ENCODE measurements at regions not wholly inside any gene's neighbourhood (a gene's known extent, or its start where the extent isn't known, plus 50 kb on each side); places are given as distances from the start of the nearest gene placed in this dataset.

DNA sequence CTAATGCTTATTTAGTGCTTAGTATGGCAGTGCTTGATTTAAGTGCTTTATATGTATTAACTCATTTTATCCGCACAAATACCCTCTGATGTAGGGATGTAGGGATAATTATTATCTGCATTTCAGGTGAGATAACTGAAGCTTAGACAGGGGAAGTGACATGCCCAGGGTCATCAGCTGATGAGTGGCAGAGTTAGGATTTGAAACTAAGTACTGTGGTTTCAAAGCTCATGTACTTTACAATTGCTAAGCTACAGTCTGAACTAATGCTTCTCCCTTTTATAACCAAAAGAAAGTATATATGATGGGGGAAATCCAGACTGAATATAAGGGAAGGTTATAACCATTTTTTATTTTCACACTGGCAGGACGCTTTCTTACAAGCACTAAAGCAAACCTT is 229.6 kb upstream of the NAV3 start:
- Histone ChIP-seq H3K4me3 (ENCODE audit: low read depth, low read length) (no peak overlapping the region), H3K36me3 (ENCODE audit: control insufficient read depth, insufficient read depth, low read length) (no peaks in the 10 kb centered on the region), H3K27me3 (ENCODE audit: control insufficient read depth, insufficient read depth, low read length) (no peaks in the 10 kb centered on the region)
- CTCF ChIA-PET, result no interaction called here
- TF ChIP-seq CTCF (IDR thresholded peaks at IDR 0.05; ENCODE audit: insufficient read depth, low read depth, low read length), result no peak
- POLR2A ChIA-PET, result no interaction called here
- DNase-seq (ENCODE audit: low read depth), result no peak

DNA sequence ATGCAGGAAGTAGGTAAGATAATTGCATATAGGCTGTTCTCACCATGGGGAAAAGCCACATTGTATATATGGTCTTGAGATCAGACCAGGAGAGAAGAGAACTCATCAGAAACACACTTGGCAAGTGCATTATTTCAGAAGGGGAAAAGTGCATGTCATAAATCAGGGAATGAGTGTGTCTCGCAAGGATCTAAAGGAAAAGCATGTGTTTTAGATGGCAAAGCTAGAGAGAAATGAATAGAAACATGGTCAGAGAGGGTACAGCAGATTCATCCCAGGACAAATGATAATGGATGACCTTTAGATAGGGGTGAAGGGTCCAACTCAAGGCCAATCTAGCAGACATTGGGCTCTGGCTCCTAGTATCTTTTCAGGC is 230.2 kb upstream of the NAV3 start:
- Histone ChIP-seq H3K4me3 (ENCODE audit: low read depth, low read length) (no peak overlapping the region), H3K36me3 (ENCODE audit: control insufficient read depth, insufficient read depth, low read length) (no peaks in the 10 kb centered on the region), H3K27me3 (ENCODE audit: control insufficient read depth, insufficient read depth, low read length) (no peaks in the 10 kb centered on the region)
- DNase-seq (ENCODE audit: low read depth), result no peak
- CTCF ChIA-PET, result interaction anchor here (0.8 kb wide), 2 partner anchors 9 to 18 kb away, joined by 3 read pairs; no protein-coding TSS in a partner anchor
- POLR2A ChIA-PET, result interaction anchor here (0.6 kb wide), 1 partner anchor 29 kb away, joined by 4 read pairs; no protein-coding TSS in a partner anchor
- TF ChIP-seq CTCF (IDR thresholded peaks at IDR 0.05; ENCODE audit: insufficient read depth, low read depth, low read length), result no peak

DNA sequence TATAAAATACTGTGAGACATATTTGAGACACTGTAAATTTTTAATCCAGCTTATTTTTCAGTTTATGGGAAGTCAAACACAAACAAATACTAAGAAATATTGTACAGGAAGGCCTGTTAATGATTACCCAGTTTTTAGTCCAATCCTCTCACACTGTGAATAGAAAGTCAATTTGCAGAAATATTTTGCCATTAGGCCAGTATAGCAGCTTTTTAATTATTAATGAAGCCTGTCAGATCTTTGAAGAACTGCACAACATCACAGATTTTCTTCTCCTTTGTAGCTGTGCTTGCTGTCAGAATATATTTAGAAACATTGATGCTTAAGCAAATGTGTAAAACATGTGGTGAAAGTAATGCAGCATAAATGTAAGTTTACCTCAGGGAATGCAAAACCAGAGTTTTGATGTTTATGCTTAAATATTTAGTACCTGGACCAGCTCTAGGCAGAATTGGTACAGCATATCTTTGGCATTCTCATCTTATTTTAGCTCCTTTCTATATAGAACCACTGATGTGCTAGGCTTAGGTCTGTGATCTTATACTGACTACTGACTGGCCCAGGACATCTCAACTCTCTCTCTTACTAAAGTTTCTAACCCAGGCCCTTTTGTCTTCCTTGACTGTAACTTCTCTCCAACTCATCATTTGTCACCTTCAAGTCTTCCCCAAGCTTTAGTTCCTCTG is 230.8 kb upstream of the NAV3 start:
- ChIA-PET CTCF (interaction anchor here (0.8 kb wide), 2 partner anchors 10 to 19 kb away, joined by 3 read pairs; no protein-coding TSS in a partner anchor), POLR2A (interaction anchor here (0.6 kb wide), 1 partner anchor 30 kb away, joined by 4 read pairs; no protein-coding TSS in a partner anchor)
- H3K4me3 ChIP-seq (ENCODE audit: low read depth, low read length), result no peak overlapping the region
- no peaks in the 10 kb centered on the region for H3K27me3 ChIP-seq (ENCODE audit: control insufficient read depth, insufficient read depth, low read length)
- DNase-seq (ENCODE audit: low read depth), result no peak
- H3K36me3 ChIP-seq (ENCODE audit: control insufficient read depth, insufficient read depth, low read length), result no peaks in the 10 kb centered on the region
- TF ChIP-seq CTCF (IDR thresholded peaks at IDR 0.05; ENCODE audit: insufficient read depth, low read depth, low read length), result no peak

- H3K27me3 ChIP-seq (ENCODE audit: control insufficient read depth, insufficient read depth, low read length), result no peaks in the 10 kb centered on the region
- no peak overlapping the region for H3K4me3 ChIP-seq (ENCODE audit: low read depth, low read length)
- no peaks in the 10 kb centered on the region for H3K36me3 ChIP-seq (ENCODE audit: control insufficient read depth, insufficient read depth, low read length)
- POLR2A ChIA-PET, result no interaction called here
- CTCF ChIA-PET, result no interaction called here
- no peak for DNase-seq (ENCODE audit: low read depth)
- TF ChIP-seq CTCF (IDR thresholded peaks at IDR 0.05; ENCODE audit: insufficient read depth, low read depth, low read length), result no peak
Measured at GRCh38 chr12:77594366-77594765, 236.3 kb upstream of the NAV3 start.

DNA sequence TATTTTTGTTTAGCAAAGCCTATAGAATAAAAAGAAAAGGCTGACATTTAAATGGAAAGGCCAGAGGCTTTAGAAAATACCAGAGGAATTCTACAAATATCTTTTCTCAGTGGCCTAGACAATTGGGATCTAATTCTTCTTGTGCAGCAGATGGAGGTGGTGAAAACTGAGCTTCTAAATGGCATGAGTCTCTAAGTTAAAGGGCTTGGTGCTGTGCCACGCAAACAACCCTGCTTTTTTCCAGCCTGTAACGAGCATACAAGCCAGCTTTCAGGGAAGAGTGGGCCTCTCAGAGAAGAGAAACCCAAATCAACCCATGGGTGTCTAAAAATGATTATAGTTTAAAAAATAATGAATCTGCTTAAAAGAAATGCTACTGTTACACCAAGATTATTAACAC is 237.9 kb upstream of the NAV3 start:
- no peak for TF ChIP-seq CTCF (IDR thresholded peaks at IDR 0.05; ENCODE audit: insufficient read depth, low read depth, low read length)
- Histone ChIP-seq H3K27me3 (ENCODE audit: control insufficient read depth, insufficient read depth, low read length) (no peaks in the 10 kb centered on the region), H3K36me3 (ENCODE audit: control insufficient read depth, insufficient read depth, low read length) (no peaks in the 10 kb centered on the region), H3K4me3 (ENCODE audit: low read depth, low read length) (no peak overlapping the region)
- no peak for DNase-seq (ENCODE audit: low read depth)
- POLR2A ChIA-PET, result no interaction called here
- CTCF ChIA-PET, result no interaction called here
